K562 (cell line): ENCODE measurements at regions not wholly inside any gene's neighbourhood (a gene's known extent, or its start where the extent isn't known, plus 50 kb on each side); places are given as distances from the start of the nearest gene placed in this dataset.

Experiments
- ADNP ChIP-seq: fragments of 200-800 bp; sonication (Bioruptor generic); IDR thresholded peaks from 2 replicates; pipeline ENCODE4 v1.6.1; 2016; ENCODE audit warnings: missing genetic modification characterization, missing compliant biosample characterization
- ARNT ChIP-seq, 2 experiments: fragments of 450-650 bp; IDR thresholded peaks; 2 replicates each; pipeline ENCODE4 v1.6.1; 2016; ENCODE audit warnings: mild to moderate bottlenecking in 1 of 2
- ATF7 ChIP-seq: fragments of 450-650 bp; IDR thresholded peaks from 2 replicates; pipeline ENCODE4 v1.7.1; 2014; ENCODE audit warnings: mild to moderate bottlenecking, moderate library complexity
- C11orf30 ChIP-seq: fragments of 450-650 bp; IDR thresholded peaks from 2 replicates; pipeline ENCODE4 v1.6.1; 2016; ENCODE audit warnings: low read depth, mild to moderate bottlenecking
- CEBPB ChIP-seq: fragments of 450-650 bp; IDR thresholded peaks from 2 replicates; pipeline ENCODE4 v1.6.1; 2016; ENCODE audit warnings: missing genetic modification characterization, missing compliant biosample characterization
- DIDO1 ChIP-seq: fragments of 450-650 bp; IDR thresholded peaks from 2 replicates; pipeline ENCODE4 v1.6.1; 2016; ENCODE audit warnings: low read depth, missing biosample characterization, missing genetic modification characterization
- ESRRB ChIP-seq: fragments of 250-450 bp; sonication (Bioruptor Pico); IDR thresholded peaks from 2 replicates; pipeline ENCODE4 v1.5.0; 2020; ENCODE audit warnings: mild to moderate bottlenecking, moderate library complexity, borderline replicate concordance
- EZH2 ChIP-seq: IDR thresholded peaks from 2 replicates; pipeline ENCODE4 v1.6.1; 2012; ENCODE audit warnings: low read depth, mild to moderate bottlenecking, inconsistent platforms, low read length, borderline replicate concordance
- FUS ChIP-seq: fragments of 200-400 bp; formaldehyde crosslinking; optimal IDR thresholded peaks from 2 replicates; pipeline ENCODE3; 2017; ENCODE audit warnings: low read depth, low read length
- KDM4B ChIP-seq, 2 experiments: fragments of 450-650 bp in 1 of 2; sonication (generic) in 1 of 2; IDR thresholded peaks; 2 replicates each; pipeline ENCODE4 v1.6.1; 2016 to 2017; ENCODE audit warnings: borderline replicate concordance in 2 of 2, antibody characterized with exemption in 1 of 2, low read depth in 1 of 2, mild to moderate bottlenecking in 1 of 2
- MAZ ChIP-seq, 2 experiments: fragments of 450-650 bp in 1 of 2; sonication (generic) in 1 of 2; formaldehyde crosslinking; IDR thresholded peaks in 1 of 2; conservative IDR thresholded peaks in 1 of 2; 2 replicates each; pipeline versions ENCODE4 v1.4.0 to v1.5.0; 2020; ENCODE audit warnings: mild to moderate bottlenecking in 1 of 2, missing genetic modification reagents in 1 of 2
- NELFE ChIP-seq: IDR thresholded peaks from 2 replicates; pipeline ENCODE4 v1.6.1; 2011; ENCODE audit warnings: mild to moderate bottlenecking; ENCODE audit not compliant: insufficient read depth, insufficient read length
- NFRKB ChIP-seq: fragments of 450-650 bp; IDR thresholded peaks from 2 replicates; pipeline ENCODE4 v1.6.1; 2016; ENCODE audit warnings: low read depth
- NFXL1 ChIP-seq: fragments of 450-650 bp; formaldehyde crosslinking; IDR thresholded peaks from 2 replicates; pipeline ENCODE4 v1.4.0; 2021; ENCODE audit warnings: mild to moderate bottlenecking
- PCBP1 ChIP-seq: fragments of 200-400 bp; formaldehyde crosslinking; IDR thresholded peaks from 2 replicates; pipeline ENCODE4 v1.6.1; 2018; ENCODE audit warnings: mild to moderate bottlenecking, low read depth, low read length; ENCODE audit not compliant: poor library complexity, severe bottlenecking
- POLR2H ChIP-seq: IDR thresholded peaks from 2 replicates; pipeline ENCODE4 v1.6.1; 2016; ENCODE audit warnings: missing genetic modification characterization, low read depth, mild to moderate bottlenecking, control low read depth, missing compliant biosample characterization, moderate library complexity
- RUNX1 ChIP-seq: sonication (generic); IDR thresholded peaks from 2 replicates; pipeline ENCODE4 v1.6.1; 2016; ENCODE audit warnings: antibody characterized with exemption, low read depth
- TARDBP ChIP-seq: fragments of 450-650 bp; IDR thresholded peaks from 2 replicates; pipeline ENCODE4 v1.6.1; 2016
- TCF3 ChIP-seq: sonication (generic); formaldehyde crosslinking; IDR thresholded peaks from 2 replicates; pipeline ENCODE4 v1.4.0; 2020; ENCODE audit warnings: mild to moderate bottlenecking, missing genetic modification reagents
- ZNF184 ChIP-seq: sonication (generic); formaldehyde crosslinking; IDR thresholded peaks from 2 replicates; pipeline ENCODE4 v1.5.0; 2020; ENCODE audit warnings: missing genetic modification reagents
- ZNF197 ChIP-seq: fragments of 200-800 bp; sonication (Bioruptor generic); IDR thresholded peaks from 2 replicates; pipeline ENCODE4 v1.6.1; 2016; ENCODE audit warnings: low read depth, missing genetic modification characterization, missing compliant biosample characterization
- ZNF217 ChIP-seq: sonication (generic); formaldehyde crosslinking; IDR thresholded peaks from 2 replicates; pipeline ENCODE4 v1.8.0; 2022; ENCODE audit warnings: mild to moderate bottlenecking, missing genetic modification reagents
- ZNF644 ChIP-seq: fragments of 200-800 bp; sonication (Bioruptor generic); IDR thresholded peaks from 2 replicates; pipeline ENCODE4 v1.6.1; 2016; ENCODE audit warnings: low read depth, missing genetic modification characterization, missing compliant biosample characterization
- ZNF77 ChIP-seq: fragments of 250-450 bp; sonication (Bioruptor Pico); IDR thresholded peaks from 2 replicates; pipeline ENCODE4 v1.5.0; 2020
- ZNF79 ChIP-seq: fragments of 250-450 bp; sonication (Bioruptor Pico); IDR thresholded peaks from 2 replicates; pipeline ENCODE4 v1.4.0; 2020; ENCODE audit warnings: low read depth, mild to moderate bottlenecking, moderate library complexity
- ZSCAN29 ChIP-seq: fragments of 450-650 bp; IDR thresholded peaks from 2 replicates; pipeline ENCODE4 v1.6.1; 2017
- TF ChIP-seq, protein P1 (sequence below), 2 experiments: fragments of 450-650 bp; IDR thresholded peaks; 2 replicates each; pipeline ENCODE4 v1.6.1; 2016
- TF ChIP-seq, protein P2 (sequence below): fragments of 450-650 bp; IDR thresholded peaks from one replicate; pipeline ENCODE4 v1.6.1; 2018; ENCODE audit warnings: mild to moderate bottlenecking, moderate library complexity; ENCODE audit not compliant: partially characterized antibody
- TF ChIP-seq, protein P3 (sequence below), 2 experiments: fragments of 250-450 bp in 1 of 2; fragments of 450-650 bp in 1 of 2; sonication (Bioruptor Pico) in 1 of 2; IDR thresholded peaks; 2 replicates each; pipeline versions ENCODE4 v1.6.1 to v1.8.0; 2016 to 2021; ENCODE audit warnings: mild to moderate bottlenecking in 2 of 2, moderate library complexity in 2 of 2, missing compliant biosample characterization in 1 of 2, missing genetic modification characterization in 1 of 2

DNA sequence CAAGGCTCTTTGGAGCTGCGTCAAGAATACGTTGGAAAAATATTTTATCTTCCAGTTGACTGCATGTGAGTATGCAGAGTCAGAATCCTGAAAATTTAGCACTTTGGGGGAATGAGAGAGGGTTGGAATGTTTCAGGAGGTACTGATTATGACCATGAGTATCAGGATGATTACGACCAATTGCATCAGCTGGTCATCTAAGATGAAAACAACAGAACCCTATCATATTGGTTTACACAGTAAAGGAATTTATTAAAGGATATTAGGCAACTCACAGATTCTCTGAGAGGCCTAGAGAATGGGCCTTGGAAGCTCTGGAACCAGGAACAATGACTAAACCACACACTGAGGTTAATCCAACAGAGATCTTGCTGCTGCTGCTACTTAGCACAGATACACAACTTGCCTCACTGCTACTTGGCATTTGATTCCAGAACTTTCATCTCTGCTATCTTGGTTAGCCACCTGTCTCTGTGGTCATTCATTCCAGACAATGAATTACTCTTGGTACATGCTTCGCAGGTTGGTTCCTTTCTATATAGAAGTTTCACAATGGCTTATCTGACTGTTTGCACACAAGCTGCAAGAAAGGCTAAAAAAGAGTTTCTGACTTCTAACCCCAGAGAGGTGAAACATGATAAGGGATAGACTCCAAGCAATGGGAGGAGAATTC is 68.0 kb upstream of the CTTNBP2 start (continued):
- TF ChIP-seq ATF7 (peak; percentile 50; the same call in 1 of the 2 replicates), KDM4B (IDR thresholded peaks at IDR 0.05; ENCODE audit: borderline replicate concordance in 2 of 2, low read depth in 1 of 2) (no peak), ZNF644 (peak; percentile 83; the same call in 1 of the 2 replicates), ZSCAN29 (no peak), CEBPB (tag) (peak; percentile 89), ZNF217 (no peak), MAZ (CRISPR knock-in tag; conservative IDR thresholded peaks at IDR 0.05 in 1 of 2, IDR thresholded peaks at IDR 0.05 in 1 of 2) (peak in 1 of 2 experiments; percentile 71; a peak in 2 of 4 replicates), EZH2 (no peak), RUNX1 (no peak), DIDO1 (tag) (no peak), ESRRB (CRISPR knock-in tag) (no peak), NFXL1 (CRISPR knock-in tag) (no peak), ADNP (no peak), ZNF77 (CRISPR knock-in tag) (no peak), POLR2H (tag) (no peak), ZNF79 (CRISPR knock-in tag) (no peak), ZNF197 (peak; percentile 87; the same call in 1 of the 2 replicates), TCF3 (CRISPR knock-in tag) (peak; percentile 89), PCBP1 (no peak), C11orf30 (no peak), TARDBP (no peak), ZNF184 (CRISPR knock-in tag) (no peak), NFRKB (no peak), FUS (no peak), ARNT (IDR thresholded peaks at IDR 0.05) (peak in 1 of 2 experiments; percentile 47; a peak in 1 of 4 replicates), NELFE (no peak)
- TF ChIP-seq, protein P1, sequence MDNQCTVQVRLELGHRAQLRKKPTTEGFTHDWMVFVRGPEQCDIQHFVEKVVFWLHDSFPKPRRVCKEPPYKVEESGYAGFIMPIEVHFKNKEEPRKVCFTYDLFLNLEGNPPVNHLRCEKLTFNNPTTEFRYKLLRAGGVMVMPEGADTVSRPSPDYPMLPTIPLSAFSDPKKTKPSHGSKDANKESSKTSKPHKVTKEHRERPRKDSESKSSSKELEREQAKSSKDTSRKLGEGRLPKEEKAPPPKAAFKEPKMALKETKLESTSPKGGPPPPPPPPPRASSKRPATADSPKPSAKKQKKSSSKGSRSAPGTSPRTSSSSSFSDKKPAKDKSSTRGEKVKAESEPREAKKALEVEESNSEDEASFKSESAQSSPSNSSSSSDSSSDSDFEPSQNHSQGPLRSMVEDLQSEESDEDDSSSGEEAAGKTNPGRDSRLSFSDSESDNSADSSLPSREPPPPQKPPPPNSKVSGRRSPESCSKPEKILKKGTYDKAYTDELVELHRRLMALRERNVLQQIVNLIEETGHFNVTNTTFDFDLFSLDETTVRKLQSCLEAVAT (IDR thresholded peaks at IDR 0.05), result peak in 1 of 2 experiments; percentile 65; a peak in 1 of 4 replicates
- TF ChIP-seq, protein P2, sequence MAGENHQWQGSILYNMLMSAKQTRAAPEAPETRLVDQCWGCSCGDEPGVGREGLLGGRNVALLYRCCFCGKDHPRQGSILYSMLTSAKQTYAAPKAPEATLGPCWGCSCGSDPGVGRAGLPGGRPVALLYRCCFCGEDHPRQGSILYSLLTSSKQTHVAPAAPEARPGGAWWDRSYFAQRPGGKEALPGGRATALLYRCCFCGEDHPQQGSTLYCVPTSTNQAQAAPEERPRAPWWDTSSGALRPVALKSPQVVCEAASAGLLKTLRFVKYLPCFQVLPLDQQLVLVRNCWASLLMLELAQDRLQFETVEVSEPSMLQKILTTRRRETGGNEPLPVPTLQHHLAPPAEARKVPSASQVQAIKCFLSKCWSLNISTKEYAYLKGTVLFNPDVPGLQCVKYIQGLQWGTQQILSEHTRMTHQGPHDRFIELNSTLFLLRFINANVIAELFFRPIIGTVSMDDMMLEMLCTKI, result no peak
- TF ChIP-seq, protein P3, sequence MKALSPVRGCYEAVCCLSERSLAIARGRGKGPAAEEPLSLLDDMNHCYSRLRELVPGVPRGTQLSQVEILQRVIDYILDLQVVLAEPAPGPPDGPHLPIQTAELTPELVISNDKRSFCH (CRISPR knock-in tag; IDR thresholded peaks at IDR 0.05), result no peak
- TF ChIP-seq, protein P3 (tag; IDR thresholded peaks at IDR 0.05), result no peak
